GM18499 (cell line): ENCODE measurements at regions not wholly inside any gene's neighbourhood (a gene's known extent, or its start where the extent isn't known, plus 50 kb on each side); places are given as distances from the start of the nearest gene placed in this dataset.

Experiments
- ATAC-seq: cut with Tn5 transposase; IDR thresholded peaks from one replicate; pipeline ENCODE4 v1.9.1; 2021; ENCODE audit warnings: moderate number of reproducible peaks; ENCODE audit not compliant: insufficient read depth, unreplicated experiment

GRCh38 chr6:87995461-87995860, 52.2 kb upstream of the SPACA1 start:
- no peak for ATAC-seq

GRCh38 chr6:87993356-87993755, 54.3 kb upstream of the SPACA1 start:
- ATAC-seq: no peak

- no peak for ATAC-seq
These were observed 56.8 kb upstream of the SPACA1 start for GRCh38 chr6:87990871-87991270.

- no peak for ATAC-seq
These were observed 65.5 kb upstream of the SPACA1 start for GRCh38 chr6:87982134-87982533.

- ATAC-seq: no peak
These were observed 67.9 kb upstream of the SPACA1 start for GRCh38 chr6:87979737-87980136.

- ATAC-seq: no peak
These were observed 71.0 kb upstream of the SPACA1 start for GRCh38 chr6:87976616-87977015.

- ATAC-seq: no peak
These were observed 72.1 kb upstream of the SPACA1 start for GRCh38 chr6:87975561-87975960.

- ATAC-seq: no peak
These were observed 75.4 kb upstream of the SPACA1 start for GRCh38 chr6:87972279-87972678.

- ATAC-seq: no peak
These were observed 75.9 kb upstream of the SPACA1 start for GRCh38 chr6:87971605-87972262.

GRCh38 chr6:87968435-87969278, 79.0 kb upstream of the SPACA1 start:
- ATAC-seq: no peak

GRCh38 chr6:87965806-87966205, 81.8 kb upstream of the SPACA1 start:
- ATAC-seq: no peak

- ATAC-seq: no peak
These were observed 88.6 kb upstream of the SPACA1 start for GRCh38 chr6:87959083-87959482.

- ATAC-seq: no peak
These were observed 95.9 kb upstream of the SPACA1 start for GRCh38 chr6:87951751-87952150.

- no peak for ATAC-seq
These were observed 97.0 kb upstream of the SPACA1 start for GRCh38 chr6:87950614-87951013.

GRCh38 chr6:87949194-87949593, 98.4 kb upstream of the SPACA1 start:
- ATAC-seq: no peak

- ATAC-seq: no peak
These were observed 101.0 kb upstream of the SPACA1 start for GRCh38 chr6:87946669-87947068.

- no peak for ATAC-seq
These were observed 101.7 kb upstream of the SPACA1 start for GRCh38 chr6:87945966-87946365.

GRCh38 chr6:87945181-87945580, 102.5 kb upstream of the SPACA1 start:
- ATAC-seq: no peak

- no peak for ATAC-seq
These were observed 103.1 kb upstream of the SPACA1 start for GRCh38 chr6:87944541-87944954.

- no peak for ATAC-seq
These were observed 104.5 kb upstream of the SPACA1 start for GRCh38 chr6:87943191-87943590.

GRCh38 chr6:87941556-87942358, 105.9 kb upstream of the SPACA1 start:
- no peak for ATAC-seq
